Suprapubic skin (tissue), 4 donors: ENCODE measurements at regions not wholly inside any gene's neighbourhood (a gene's known extent, or its start where the extent isn't known, plus 50 kb on each side); places are given as distances from the start of the nearest gene placed in this dataset.

Source experiments
- DNase-seq, 2 donors: peaks; one replicate each; pipeline ENCODE4 v3.0.0-alpha.2; 2019; ENCODE audit warnings: low spot score in 2 of 2
- H3K27ac ChIP-seq: fragments of 200-600 bp; sonication (generic); one replicate; pipeline ENCODE4 v1.5.1; 2019
- H3K27me3 ChIP-seq: fragments of 200-600 bp; sonication (generic); one replicate; pipeline ENCODE4 v1.5.1; 2019
- H3K36me3 ChIP-seq: fragments of 200-600 bp; sonication (generic); one replicate; pipeline ENCODE4 v1.5.1; 2019
- H3K4me1 ChIP-seq: fragments of 200-600 bp; sonication (generic); one replicate; pipeline ENCODE4 v1.5.1; 2019
- H3K4me3 ChIP-seq: fragments of 200-600 bp; sonication (generic); one replicate; pipeline ENCODE4 v1.5.1; 2019; ENCODE audit warnings: mild to moderate bottlenecking
- H3K9me3 ChIP-seq: fragments of 200-600 bp; sonication (generic); one replicate; pipeline ENCODE4 v1.5.1; 2019
- CTCF ChIP-seq, 2 donors: fragments of 200-600 bp in 1 of 2; fragments of 450-650 bp in 1 of 2; sonication (generic) in 1 of 2; IDR thresholded peaks; one replicate each; pipeline ENCODE4 v1.5.1; 2016 to 2019; ENCODE audit warnings: antibody characterized with exemption in 2 of 2, mild to moderate bottlenecking in 1 of 2, moderate library complexity in 1 of 2
- EP300 ChIP-seq: sonication (generic); formaldehyde crosslinking; IDR thresholded peaks from one replicate; pipeline ENCODE4 v1.6.1; 2017; ENCODE audit warnings: antibody characterized with exemption
- POLR2A ChIP-seq, 2 donors: fragments of 450-650 bp; IDR thresholded peaks; one replicate each; pipeline ENCODE4 v1.6.1; 2017; ENCODE audit warnings: antibody characterized with exemption in 2 of 2, mild to moderate bottlenecking in 2 of 2, moderate library complexity in 2 of 2
- POLR2AphosphoS5 ChIP-seq, 3 donors: sonication (generic); formaldehyde crosslinking; IDR thresholded peaks; one replicate each; pipeline ENCODE4 v1.6.1; 2017; ENCODE audit warnings: antibody characterized with exemption in 3 of 3
- WGBS: methylation state at CpG from one replicate; pipeline ENCODE4 v1.1.5; 2018; 5-methylcytosine and 5-hydroxymethylcytosine counted together

- Histone ChIP-seq H3K27me3 (no peaks in the 10 kb centered on the region), H3K9me3 (no peaks in the 10 kb centered on the region), H3K4me3 (no peak overlapping the region), H3K36me3 (no peaks in the 10 kb centered on the region), H3K27ac (no peak overlapping the region), H3K4me1 (no peaks in the 10 kb centered on the region)
- WGBS = 49% methylated on average over 2 of the region's 2 CpGs
- TF ChIP-seq POLR2A (IDR thresholded peaks at IDR 0.05) (no peak), EP300 (no peak), CTCF (IDR thresholded peaks at IDR 0.05) (no peak), POLR2AphosphoS5 (IDR thresholded peaks at IDR 0.05) (no peak)
- DNase-seq = no peak
These were observed 77.3 kb upstream of the ANO6 start for GRCh38 chr12:45138609-45139008.

GRCh38 chr12:45148006-45148405 is 67.9 kb upstream of the ANO6 start:
- no peak for TF ChIP-seq POLR2A (IDR thresholded peaks at IDR 0.05)
- no peak for TF ChIP-seq CTCF (IDR thresholded peaks at IDR 0.05)
- TF ChIP-seq EP300 = no peak
- no peak for TF ChIP-seq POLR2AphosphoS5 (IDR thresholded peaks at IDR 0.05)
- no peak for DNase-seq

GRCh38 chr12:45148619-45149018 is 67.3 kb upstream of the ANO6 start:
- no peak overlapping the region for H3K4me3 ChIP-seq
- 78% methylated on average over 3 of the region's 3 CpGs for WGBS
- no peaks in the 10 kb centered on the region for H3K4me1 ChIP-seq
- no peak for DNase-seq
- no peaks in the 10 kb centered on the region for H3K36me3 ChIP-seq
- no peak for TF ChIP-seq CTCF (IDR thresholded peaks at IDR 0.05)
- TF ChIP-seq EP300 = no peak
- no peak for TF ChIP-seq POLR2A (IDR thresholded peaks at IDR 0.05)
- TF ChIP-seq POLR2AphosphoS5 (IDR thresholded peaks at IDR 0.05) = no peak
- no peaks in the 10 kb centered on the region for H3K27me3 ChIP-seq
- no peaks in the 10 kb centered on the region for H3K9me3 ChIP-seq
- H3K27ac ChIP-seq = no peak overlapping the region

More at GRCh38 chr12:45148006-45148405, 67.9 kb upstream of the ANO6 start:
- H3K36me3 ChIP-seq = no peaks in the 10 kb centered on the region
- H3K4me1 ChIP-seq = no peaks in the 10 kb centered on the region
- H3K27me3 ChIP-seq = no peaks in the 10 kb centered on the region
- H3K27ac ChIP-seq = no peak overlapping the region
- 79% methylated on average over 1 of the region's 1 CpG for WGBS
- H3K9me3 ChIP-seq = no peaks in the 10 kb centered on the region
- H3K4me3 ChIP-seq = no peak overlapping the region

GRCh38 chr12:45165284-45165683 is 50.6 kb upstream of the ANO6 start:
- Histone ChIP-seq H3K27me3 (no peaks in the 10 kb centered on the region), H3K36me3 (no peaks in the 10 kb centered on the region), H3K27ac (no peak overlapping the region), H3K4me3 (no peak overlapping the region), H3K4me1 (peaks cover 9% of the 10 kb centered on the region), H3K9me3 (no peaks in the 10 kb centered on the region)
- no peak for TF ChIP-seq POLR2A (IDR thresholded peaks at IDR 0.05)
- no peak for TF ChIP-seq EP300
- TF ChIP-seq POLR2AphosphoS5 (IDR thresholded peaks at IDR 0.05) = no peak
- TF ChIP-seq CTCF (IDR thresholded peaks at IDR 0.05) = no peak
- 100% methylated on average over 1 of the region's 1 CpG for WGBS
- DNase-seq = no peak

GRCh38 chr12:45166056-45166455 is 49.8 kb upstream of the ANO6 start:
- no peak overlapping the region for H3K4me3 ChIP-seq
- H3K9me3 ChIP-seq = no peaks in the 10 kb centered on the region
- H3K27ac ChIP-seq = no peak overlapping the region
- no peaks in the 10 kb centered on the region for H3K36me3 ChIP-seq
- no peaks in the 10 kb centered on the region for H3K27me3 ChIP-seq
- TF ChIP-seq CTCF (IDR thresholded peaks at IDR 0.05) (no peak), POLR2A (IDR thresholded peaks at IDR 0.05) (no peak), POLR2AphosphoS5 (IDR thresholded peaks at IDR 0.05) (no peak), EP300 (no peak)
- H3K4me1 ChIP-seq = peaks cover 9% of the 10 kb centered on the region
- DNase-seq = no peak
